ENCODE measurements at regions not wholly inside any gene's neighbourhood (a gene's known extent, or its start where the extent isn't known, plus 50 kb on each side); places are given as distances from the start of the nearest gene placed in this dataset.

DNA sequence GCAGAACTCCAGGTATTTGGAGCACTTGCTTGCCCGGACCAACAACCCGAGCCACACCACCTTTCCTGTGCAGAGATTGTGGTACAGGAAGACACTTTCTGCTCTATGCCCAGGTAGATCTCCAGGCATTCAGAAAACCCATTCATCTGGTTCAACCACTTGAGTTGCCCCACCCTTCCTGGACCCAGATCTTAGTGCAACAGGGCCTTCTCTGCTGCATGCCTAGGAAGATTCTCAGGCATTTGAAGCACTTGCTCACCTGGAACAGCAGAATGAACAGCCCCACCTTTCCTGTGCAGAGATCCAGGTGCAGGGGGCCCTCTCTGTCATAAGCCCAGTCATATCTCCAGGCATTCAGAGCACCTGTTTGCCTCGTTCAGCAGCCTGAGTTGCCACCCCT lies 412.8 kb upstream of the MGAT4C start:
- intact Hi-C loops (cut with DNase I), result no loop called here
- ATAC-seq (no peak), DNase-seq (no peak)
- Histone ChIP-seq H3K9me3 (no peaks in the 10 kb centered on the region), H3K4me1 (no peaks in the 10 kb centered on the region), H3K36me3 (no peaks in the 10 kb centered on the region), H3K27me3 (no peaks in the 10 kb centered on the region), H3K27ac (no peak overlapping the region), H3K4me3 (no peak overlapping the region)
- WGBS (ENCODE audit: insufficient coverage, low coverage, low lambda C conversion rate, missing lambda C conversion rate), result 20% methylated on average over 1 of the region's 3 CpGs
- TF ChIP-seq, protein P1, sequence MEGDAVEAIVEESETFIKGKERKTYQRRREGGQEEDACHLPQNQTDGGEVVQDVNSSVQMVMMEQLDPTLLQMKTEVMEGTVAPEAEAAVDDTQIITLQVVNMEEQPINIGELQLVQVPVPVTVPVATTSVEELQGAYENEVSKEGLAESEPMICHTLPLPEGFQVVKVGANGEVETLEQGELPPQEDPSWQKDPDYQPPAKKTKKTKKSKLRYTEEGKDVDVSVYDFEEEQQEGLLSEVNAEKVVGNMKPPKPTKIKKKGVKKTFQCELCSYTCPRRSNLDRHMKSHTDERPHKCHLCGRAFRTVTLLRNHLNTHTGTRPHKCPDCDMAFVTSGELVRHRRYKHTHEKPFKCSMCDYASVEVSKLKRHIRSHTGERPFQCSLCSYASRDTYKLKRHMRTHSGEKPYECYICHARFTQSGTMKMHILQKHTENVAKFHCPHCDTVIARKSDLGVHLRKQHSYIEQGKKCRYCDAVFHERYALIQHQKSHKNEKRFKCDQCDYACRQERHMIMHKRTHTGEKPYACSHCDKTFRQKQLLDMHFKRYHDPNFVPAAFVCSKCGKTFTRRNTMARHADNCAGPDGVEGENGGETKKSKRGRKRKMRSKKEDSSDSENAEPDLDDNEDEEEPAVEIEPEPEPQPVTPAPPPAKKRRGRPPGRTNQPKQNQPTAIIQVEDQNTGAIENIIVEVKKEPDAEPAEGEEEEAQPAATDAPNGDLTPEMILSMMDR (IDR thresholded peaks at IDR 0.05), result no peak
- no peak for TF ChIP-seq POLR2A (IDR thresholded peaks at IDR 0.05)

DNA sequence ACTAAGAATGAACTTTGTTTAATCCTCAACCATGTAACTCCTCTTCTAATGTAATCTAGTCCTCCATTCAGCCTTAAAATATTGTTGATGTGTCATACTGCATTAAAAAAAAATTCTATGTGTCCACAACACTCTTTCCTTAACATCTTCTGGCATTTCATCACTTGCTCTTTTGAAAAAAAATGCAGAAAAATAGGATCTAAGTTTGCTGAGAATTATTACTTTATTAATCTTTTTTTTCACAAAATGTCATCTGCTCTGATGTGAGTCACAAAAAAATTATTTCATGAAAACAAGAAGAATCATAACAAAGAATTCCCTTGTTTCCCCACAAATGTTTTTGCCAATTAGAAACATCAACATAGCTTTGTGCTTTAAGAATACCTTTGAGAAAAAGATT lies 410.1 kb upstream of the MGAT4C start:
- Histone ChIP-seq H3K4me3 (no peak overlapping the region), H3K27ac (no peak overlapping the region), H3K4me1 (no peaks in the 10 kb centered on the region), H3K36me3 (no peaks in the 10 kb centered on the region), H3K9me3 (no peaks in the 10 kb centered on the region), H3K27me3 (no peaks in the 10 kb centered on the region)
- intact Hi-C loops (cut with DNase I), result no loop called here
- ATAC-seq (no peak), DNase-seq (no peak)
- TF ChIP-seq, protein P1 (IDR thresholded peaks at IDR 0.05), result no peak
- no peak for TF ChIP-seq POLR2A (IDR thresholded peaks at IDR 0.05)

DNA sequence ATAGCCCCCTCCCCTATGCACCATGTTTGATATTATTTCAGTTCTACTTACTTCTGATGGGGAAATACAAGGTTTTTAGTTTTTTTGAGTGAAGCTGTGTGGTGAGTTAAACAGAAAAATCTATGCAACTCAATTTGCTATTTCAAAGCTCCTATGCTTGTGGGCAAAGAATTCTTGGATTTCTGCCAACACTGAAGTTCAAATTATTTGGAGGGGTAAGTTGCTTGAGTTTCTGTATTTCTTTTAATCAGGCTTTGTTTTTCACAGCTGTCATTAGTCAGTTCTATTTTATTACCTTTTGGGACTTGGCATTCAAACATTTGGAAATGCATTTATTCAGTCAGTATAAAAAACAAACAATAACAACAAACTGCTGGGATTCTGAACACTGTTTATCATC lies 407.5 kb upstream of the MGAT4C start:
- no peaks in the 10 kb centered on the region for H3K27me3 ChIP-seq
- H3K4me1 ChIP-seq, result no peaks in the 10 kb centered on the region
- TF ChIP-seq, protein P1 (IDR thresholded peaks at IDR 0.05), result no peak
- no peak for TF ChIP-seq POLR2A (IDR thresholded peaks at IDR 0.05)
- H3K36me3 ChIP-seq, result no peaks in the 10 kb centered on the region
- no peak overlapping the region for H3K4me3 ChIP-seq
- no peaks in the 10 kb centered on the region for H3K9me3 ChIP-seq
- intact Hi-C loops (cut with DNase I), result no loop called here
- H3K27ac ChIP-seq, result no peak overlapping the region
- ATAC-seq (no peak), DNase-seq (no peak)

DNA sequence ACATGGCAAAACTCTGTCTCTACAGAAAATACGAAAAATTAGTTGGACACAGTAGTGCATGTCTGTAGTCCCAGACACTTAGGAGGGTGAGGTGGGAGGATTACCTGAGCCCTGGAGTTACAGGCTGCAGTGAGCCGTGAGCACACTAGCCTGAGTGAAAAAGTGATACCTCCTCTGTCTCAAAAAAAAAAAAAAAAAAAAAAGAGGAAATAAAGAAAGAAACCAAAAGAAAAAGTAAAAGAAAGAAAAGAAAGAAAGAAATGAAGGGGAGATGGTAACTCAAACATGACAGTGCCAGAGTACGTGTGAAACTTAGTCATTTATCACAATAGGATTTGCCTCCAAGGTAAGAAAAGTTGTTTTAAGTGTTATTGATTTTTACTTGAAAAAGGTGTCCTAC lies 407.0 kb upstream of the MGAT4C start:
- WGBS (ENCODE audit: insufficient coverage, low coverage, low lambda C conversion rate, missing lambda C conversion rate), result 59% methylated on average over 3 of the region's 3 CpGs
- intact Hi-C loops (cut with DNase I), result no loop called here
- no peak for DNase-seq

DNA sequence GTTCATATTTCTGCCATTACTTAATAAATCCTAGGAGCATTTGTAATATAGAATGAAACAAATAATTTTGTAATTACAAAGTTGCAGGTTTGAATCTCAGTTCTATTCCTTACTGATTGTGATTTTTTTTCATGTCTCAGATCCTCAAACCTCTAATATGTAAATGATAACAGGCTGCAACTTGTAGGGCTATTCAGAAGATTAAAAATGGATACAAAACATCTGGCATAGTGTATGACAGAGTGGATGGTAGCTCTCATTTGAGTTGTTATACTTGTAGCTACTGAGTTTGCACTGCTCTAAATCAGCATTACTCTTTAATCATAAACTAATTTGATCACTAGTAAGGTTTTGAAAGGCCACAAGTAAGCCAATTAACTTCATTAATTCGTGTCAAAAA lies 406.3 kb upstream of the MGAT4C start:
- intact Hi-C loops (cut with DNase I), result no loop called here
- Histone ChIP-seq H3K4me1 (no peaks in the 10 kb centered on the region), H3K27ac (no peak overlapping the region), H3K9me3 (no peaks in the 10 kb centered on the region), H3K4me3 (no peak overlapping the region), H3K27me3 (no peaks in the 10 kb centered on the region), H3K36me3 (no peaks in the 10 kb centered on the region)
- no peak for ATAC-seq
- no peak for DNase-seq
- WGBS (ENCODE audit: insufficient coverage, low coverage, low lambda C conversion rate, missing lambda C conversion rate), result 10% methylated on average over 1 of the region's 1 CpG
- TF ChIP-seq POLR2A (IDR thresholded peaks at IDR 0.05), result no peak

More for the DNA sequence above, 407.0 kb upstream of the MGAT4C start:
- Histone ChIP-seq H3K4me1 (no peaks in the 10 kb centered on the region), H3K27me3 (no peaks in the 10 kb centered on the region), H3K9me3 (no peaks in the 10 kb centered on the region), H3K36me3 (no peaks in the 10 kb centered on the region), H3K27ac (no peak overlapping the region), H3K4me3 (no peak overlapping the region)
- no peak for ATAC-seq
- TF ChIP-seq, protein P1 (IDR thresholded peaks at IDR 0.05), result no peak
- no peak for TF ChIP-seq POLR2A (IDR thresholded peaks at IDR 0.05)
